ENCODE measurements at regions not wholly inside any gene's neighbourhood (a gene's known extent, or its start where the extent isn't known, plus 50 kb on each side); places are given as distances from the start of the nearest gene placed in this dataset.

DNA sequence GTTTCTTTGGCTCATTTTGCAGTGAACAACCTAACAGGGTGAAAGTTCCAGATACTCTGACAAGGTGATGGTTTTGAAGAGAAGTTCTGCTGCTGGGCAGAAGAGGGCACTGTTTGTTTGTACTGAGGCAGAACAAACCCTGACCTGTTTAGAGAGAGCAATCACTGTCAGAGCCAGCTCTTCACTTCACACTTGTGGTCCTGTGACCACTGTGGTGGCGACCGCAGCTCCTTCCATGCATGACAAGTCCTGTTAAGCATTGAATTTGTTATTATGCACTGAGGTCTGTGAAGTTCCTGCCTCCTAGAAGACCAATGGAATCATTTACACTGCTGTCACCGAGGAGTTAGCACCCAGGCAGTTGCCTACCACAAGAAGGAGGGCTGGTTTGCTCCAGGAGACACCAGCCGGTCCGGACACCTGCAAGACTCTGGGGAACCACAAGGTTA is 86.6 kb downstream of the ZNF330 start:
- no peak for TF ChIP-seq FOXA1 (IDR thresholded peaks at IDR 0.05)
- TF ChIP-seq, protein P1, sequence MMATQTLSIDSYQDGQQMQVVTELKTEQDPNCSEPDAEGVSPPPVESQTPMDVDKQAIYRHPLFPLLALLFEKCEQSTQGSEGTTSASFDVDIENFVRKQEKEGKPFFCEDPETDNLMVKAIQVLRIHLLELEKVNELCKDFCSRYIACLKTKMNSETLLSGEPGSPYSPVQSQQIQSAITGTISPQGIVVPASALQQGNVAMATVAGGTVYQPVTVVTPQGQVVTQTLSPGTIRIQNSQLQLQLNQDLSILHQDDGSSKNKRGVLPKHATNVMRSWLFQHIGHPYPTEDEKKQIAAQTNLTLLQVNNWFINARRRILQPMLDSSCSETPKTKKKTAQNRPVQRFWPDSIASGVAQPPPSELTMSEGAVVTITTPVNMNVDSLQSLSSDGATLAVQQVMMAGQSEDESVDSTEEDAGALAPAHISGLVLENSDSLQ (IDR thresholded peaks at IDR 0.05) = peak; percentile 94
- DNase-seq (ENCODE audit: extremely low spot score) = peak; percentile 66
- CTCF ChIA-PET = interaction anchor here (0.6 to 1.9 kb wide), 4 partner anchors 12 to 217 kb away, joined by 3 to 10 read pairs (median 3); no protein-coding TSS in a partner anchor
- POLR2A ChIA-PET = no interaction called here

DNA sequence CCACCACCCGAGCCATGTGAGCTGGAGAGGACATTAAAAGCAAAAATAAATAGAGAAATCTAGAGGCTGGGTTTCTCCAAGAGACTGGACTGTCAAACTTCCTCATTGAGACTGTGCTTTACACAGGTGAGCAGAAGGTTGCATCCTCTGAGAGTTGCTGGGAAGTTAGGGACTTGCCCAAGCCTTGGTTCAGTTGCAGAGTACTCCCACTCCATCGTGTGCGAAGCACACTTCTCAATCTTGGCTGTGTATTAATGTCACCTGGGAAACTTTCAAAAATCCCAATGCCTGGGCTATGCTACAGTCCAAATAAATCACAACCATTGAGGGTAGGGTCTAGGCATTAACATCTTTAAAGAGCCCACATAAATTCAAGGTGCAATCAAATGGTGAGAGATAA is 89.2 kb downstream of the ZNF330 start:
- ChIA-PET CTCF (no interaction called here), POLR2A (no interaction called here)
- no peak for DNase-seq (ENCODE audit: extremely low spot score)
- no peak for TF ChIP-seq ELF4 (IDR thresholded peaks at IDR 0.05)

DNA sequence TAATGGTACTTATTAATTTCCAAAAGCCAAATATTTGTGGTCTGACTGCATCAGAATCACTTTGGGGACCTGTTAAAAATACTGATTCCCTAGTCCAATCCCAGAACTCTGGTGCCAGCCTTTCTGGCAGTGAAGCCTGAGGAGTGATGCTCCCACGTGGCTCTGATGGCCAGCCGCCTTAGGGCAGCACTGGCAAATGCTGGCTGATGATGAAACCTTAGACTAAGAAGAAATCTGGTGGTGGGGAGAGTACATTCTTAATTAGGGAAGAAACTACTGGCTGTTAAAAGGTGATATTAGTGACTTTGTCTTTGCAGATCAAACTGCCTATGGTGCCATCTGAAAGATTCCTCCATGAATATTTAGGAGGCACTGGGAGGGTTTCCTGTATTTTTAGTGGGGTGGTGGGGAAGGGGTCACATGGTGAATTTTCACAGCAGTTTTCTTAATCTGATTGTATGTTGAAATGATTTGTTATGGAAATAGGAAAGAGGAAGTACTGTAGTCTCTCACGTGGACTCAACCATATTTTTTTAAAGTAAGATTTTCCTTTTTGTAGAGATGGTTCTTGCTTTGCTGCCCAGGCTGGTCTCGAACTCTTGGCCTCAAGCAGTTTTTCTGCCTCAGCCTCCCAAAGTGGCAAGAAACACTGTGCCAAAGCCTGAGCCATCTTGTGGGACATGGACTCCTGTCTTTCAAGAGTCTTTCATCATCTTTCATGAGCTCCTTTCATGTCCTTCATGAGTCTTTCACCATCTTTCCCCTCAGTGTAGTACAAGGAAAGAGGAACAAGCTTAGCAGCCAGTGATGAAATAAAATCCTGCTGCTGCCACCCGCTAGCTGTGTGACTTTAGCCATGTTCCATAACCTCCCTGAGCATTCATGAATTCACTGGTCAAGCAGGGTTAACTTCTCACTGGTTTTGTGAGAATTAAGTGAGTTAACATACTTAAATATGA is 90.8 kb downstream of the ZNF330 start:
- ChIA-PET POLR2A (no interaction called here), CTCF (no interaction called here)
- DNase-seq (ENCODE audit: extremely low spot score) = no peak
- TF ChIP-seq, protein P1 (IDR thresholded peaks at IDR 0.05) = no peak
- TF ChIP-seq ZNF384 (IDR thresholded peaks at IDR 0.05) = no peak
- TF ChIP-seq L3MBTL2 (conservative IDR thresholded peaks at IDR 0.05) = no peak
- no peak for TF ChIP-seq FOXA1 (IDR thresholded peaks at IDR 0.05)
- no peak for TF ChIP-seq SUZ12 (IDR thresholded peaks at IDR 0.05)
- TF ChIP-seq HDGF (IDR thresholded peaks at IDR 0.05; ENCODE audit: borderline replicate concordance) = no peak
- TF ChIP-seq ELF4 (IDR thresholded peaks at IDR 0.05) = no peak
- TF ChIP-seq FOXM1 (IDR thresholded peaks at IDR 0.05; ENCODE audit: borderline replicate concordance) = no peak
- no peak for TF ChIP-seq LEF1 (IDR thresholded peaks at IDR 0.05; ENCODE audit: borderline replicate concordance)
- no peak for TF ChIP-seq BHLHE40 (IDR thresholded peaks at IDR 0.05; ENCODE audit: borderline replicate concordance)
- TF ChIP-seq FOXK2 (IDR thresholded peaks at IDR 0.05) = no peak
- no peak for TF ChIP-seq ARNT (IDR thresholded peaks at IDR 0.05)
- TF ChIP-seq CTBP1 (IDR thresholded peaks at IDR 0.05; ENCODE audit: borderline replicate concordance) = no peak
- no peak for TF ChIP-seq TARDBP (IDR thresholded peaks at IDR 0.05)
- TF ChIP-seq SP1 (IDR thresholded peaks at IDR 0.05) = no peak
- TF ChIP-seq NFRKB (IDR thresholded peaks at IDR 0.05) = no peak

DNA sequence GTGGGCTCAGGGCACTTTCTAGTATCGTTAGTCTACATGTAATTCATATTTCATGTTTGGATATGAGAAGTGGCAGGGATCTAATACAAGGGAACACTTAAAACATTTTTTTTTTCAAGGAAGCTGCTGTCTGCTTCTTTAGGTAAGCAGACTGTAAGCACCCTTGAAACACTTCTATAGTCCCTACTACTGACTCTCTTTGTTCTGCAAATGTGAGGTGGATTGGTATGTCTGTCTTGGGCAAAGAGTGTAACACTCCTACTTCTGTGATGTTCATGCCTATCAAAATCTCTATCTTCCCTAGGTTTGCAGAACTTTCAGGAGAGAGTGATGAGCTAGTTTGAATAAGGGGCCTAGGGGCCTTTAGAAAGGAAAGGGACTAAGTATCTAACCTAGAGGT is 93.9 kb downstream of the ZNF330 start:
- POLR2A ChIA-PET = no interaction called here
- CTCF ChIA-PET = no interaction called here
- DNase-seq (ENCODE audit: extremely low spot score) = no peak
- TF ChIP-seq HDGF (IDR thresholded peaks at IDR 0.05; ENCODE audit: borderline replicate concordance) (no peak), L3MBTL2 (conservative IDR thresholded peaks at IDR 0.05) (no peak)
- TF ChIP-seq, protein P1 (IDR thresholded peaks at IDR 0.05) = no peak

DNA sequence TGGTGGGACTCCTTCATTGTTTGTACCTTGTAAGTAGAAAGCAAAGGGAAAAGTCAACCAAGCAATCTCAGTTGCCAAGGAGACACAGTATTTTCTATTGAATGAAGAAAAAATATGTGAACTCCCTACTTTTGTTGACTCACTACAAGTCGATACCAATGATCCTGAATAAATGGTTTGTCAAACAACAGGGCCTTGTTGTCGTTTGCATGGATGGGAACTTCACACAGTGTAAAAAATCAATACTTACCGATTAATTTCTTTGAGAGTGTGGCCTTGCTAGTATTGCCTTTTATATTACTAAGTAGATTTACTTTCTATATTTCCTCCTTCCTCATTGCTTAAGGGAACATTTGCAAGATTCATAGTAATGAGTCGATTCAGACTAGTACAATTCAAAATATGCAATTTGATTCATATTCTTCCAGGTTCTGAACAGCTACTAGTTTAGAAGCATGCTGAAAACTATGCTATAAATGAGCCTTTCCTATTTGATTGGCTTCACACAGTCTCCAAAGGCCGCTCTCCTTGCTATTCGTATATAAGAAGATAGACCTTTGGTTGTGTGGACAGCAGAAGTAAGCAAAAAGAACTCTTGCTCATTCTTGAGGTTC is 108.0 kb downstream of the ZNF330 start:
- TF ChIP-seq CTBP1 (IDR thresholded peaks at IDR 0.05; ENCODE audit: borderline replicate concordance) (no peak), TARDBP (IDR thresholded peaks at IDR 0.05) (no peak), LEF1 (IDR thresholded peaks at IDR 0.05; ENCODE audit: borderline replicate concordance) (no peak), HDGF (IDR thresholded peaks at IDR 0.05; ENCODE audit: borderline replicate concordance) (no peak), FOXM1 (IDR thresholded peaks at IDR 0.05; ENCODE audit: borderline replicate concordance) (no peak), BHLHE40 (IDR thresholded peaks at IDR 0.05; ENCODE audit: borderline replicate concordance) (no peak), FOXA1 (IDR thresholded peaks at IDR 0.05) (no peak), SP1 (IDR thresholded peaks at IDR 0.05) (no peak), FOXK2 (IDR thresholded peaks at IDR 0.05) (no peak), NFRKB (IDR thresholded peaks at IDR 0.05) (no peak), L3MBTL2 (conservative IDR thresholded peaks at IDR 0.05) (no peak), ARNT (IDR thresholded peaks at IDR 0.05) (no peak), ELF4 (IDR thresholded peaks at IDR 0.05) (no peak), SUZ12 (IDR thresholded peaks at IDR 0.05) (no peak), ZNF384 (IDR thresholded peaks at IDR 0.05) (no peak)
- TF ChIP-seq, protein P1 (IDR thresholded peaks at IDR 0.05) = no peak
- CTCF ChIA-PET = no interaction called here
- DNase-seq (ENCODE audit: extremely low spot score) = no peak
- POLR2A ChIA-PET = no interaction called here

DNA sequence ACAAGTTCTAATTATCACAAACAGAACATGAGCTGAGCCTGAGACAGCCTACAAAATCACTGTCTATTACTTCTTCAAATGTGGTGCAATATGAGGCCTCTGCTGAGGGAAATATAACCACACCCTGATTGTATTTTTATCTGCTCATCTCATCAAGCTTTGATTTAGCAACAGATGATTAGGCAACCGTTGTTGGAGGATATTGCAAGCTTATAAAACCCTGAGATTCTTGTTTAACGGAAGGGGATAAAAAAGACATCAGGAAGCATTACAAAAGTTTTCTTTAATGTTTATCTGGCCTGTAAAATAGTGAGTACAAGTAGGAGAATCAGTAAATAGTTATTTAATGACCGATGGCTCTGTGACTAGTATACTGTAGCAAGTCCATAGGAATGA is 108.5 kb downstream of the ZNF330 start:
- no peak for TF ChIP-seq LEF1 (IDR thresholded peaks at IDR 0.05; ENCODE audit: borderline replicate concordance)
- ChIA-PET POLR2A (no interaction called here), CTCF (no interaction called here)
- DNase-seq (ENCODE audit: extremely low spot score) = no peak

Measured in HEK293T (cell line).